ENCODE measurements at regions not wholly inside any gene's neighbourhood (a gene's known extent, or its start where the extent isn't known, plus 50 kb on each side); places are given as distances from the start of the nearest gene placed in this dataset.

GRCh38 chr20:57787990-57788781 is 78.4 kb upstream of the PMEPA1 start:
- TF ChIP-seq POLR2A (IDR thresholded peaks at IDR 0.05) (no peak), CTCF (IDR thresholded peaks at IDR 0.05) (no peak)
- H3K27ac ChIP-seq, result no peak overlapping the region
- H3K9me3 ChIP-seq (replicated peaks in 1 of 3), result no peaks in the 10 kb centered on the region
- intact Hi-C loops (cut with DNase I), result no loop called here
- H3K36me3 ChIP-seq (replicated peaks in 1 of 2), result no peaks in the 10 kb centered on the region
- H3K27me3 ChIP-seq, result no peaks in the 10 kb centered on the region
- 74 to 88% (median 82%) methylated on average over 15 to 17 of the region's 17 CpGs for WGBS, 4 donors
- DNase-seq, result no peak
- H3K4me1 ChIP-seq (replicated peaks in 1 of 2), result no peaks in the 10 kb centered on the region
- H3K4me3 ChIP-seq, result no peak overlapping the region

- Histone ChIP-seq H3K36me3 (replicated peaks in 1 of 2) (no peaks in the 10 kb centered on the region), H3K4me1 (replicated peaks in 1 of 2) (no peaks in the 10 kb centered on the region), H3K27me3 (no peaks in the 10 kb centered on the region), H3K27ac (no peak overlapping the region), H3K4me3 (no peak overlapping the region), H3K9me3 (replicated peaks in 1 of 3) (no peaks in the 10 kb centered on the region)
- 61 to 77% (median 70%) methylated on average over 8 to 10 of the region's 10 CpGs for WGBS, 4 donors
- no peak for DNase-seq
- intact Hi-C loops (cut with DNase I), result no loop called here
- no peak for TF ChIP-seq CTCF (IDR thresholded peaks at IDR 0.05)
- TF ChIP-seq POLR2A (IDR thresholded peaks at IDR 0.05), result no peak
Measured at GRCh38 chr20:57787151-57787989, 77.6 kb upstream of the PMEPA1 start.

- Histone ChIP-seq H3K4me1 (replicated peaks in 1 of 2) (no peaks in the 10 kb centered on the region), H3K36me3 (replicated peaks in 1 of 2) (no peaks in the 10 kb centered on the region), H3K9me3 (replicated peaks in 1 of 3) (no peaks in the 10 kb centered on the region), H3K4me3 (no peak overlapping the region), H3K27ac (no peak overlapping the region), H3K27me3 (no peaks in the 10 kb centered on the region)
- intact Hi-C loops (cut with DNase I), result no loop called here
- no peak for DNase-seq
- TF ChIP-seq POLR2A (IDR thresholded peaks at IDR 0.05) (no peak), CTCF (IDR thresholded peaks at IDR 0.05) (no peak)
- 78 to 85% (median 83%) methylated on average over 14 of the region's 14 CpGs for WGBS, 4 donors
Measured at GRCh38 chr20:57786304-57786932, 76.6 kb upstream of the PMEPA1 start.

GRCh38 chr20:57785720-57786119 is 75.9 kb upstream of the PMEPA1 start:
- TF ChIP-seq CTCF (IDR thresholded peaks at IDR 0.05), result no peak
- no peak for TF ChIP-seq POLR2A (IDR thresholded peaks at IDR 0.05)
- Histone ChIP-seq H3K4me3 (no peak overlapping the region), H3K4me1 (replicated peaks in 1 of 2) (no peaks in the 10 kb centered on the region), H3K36me3 (replicated peaks in 1 of 2) (no peaks in the 10 kb centered on the region), H3K27me3 (no peaks in the 10 kb centered on the region), H3K27ac (no peak overlapping the region), H3K9me3 (replicated peaks in 1 of 3) (no peaks in the 10 kb centered on the region)
- intact Hi-C loops (cut with DNase I), result no loop called here
- no peak for DNase-seq
- WGBS, 4 donors, result 65 to 83% (median 71%) methylated on average over 5 to 6 of the region's 6 CpGs
